Liver (tissue), 8 donors: ENCODE measurements at regions not wholly inside any gene's neighbourhood (a gene's known extent, or its start where the extent isn't known, plus 50 kb on each side); places are given as distances from the start of the nearest gene placed in this dataset.

ENCODE experiments used
- DNase-seq: peaks from one replicate; pipeline ENCODE4 v3.0.0-alpha.2; 2017; ENCODE audit warnings: low spot score
- H3K27ac ChIP-seq, 2 donors: one replicate each; pipeline ENCODE4 v1.7.0; 2013; ENCODE audit warnings: inconsistent platforms in 2 of 2, low read length in 2 of 2, control low read depth in 1 of 2, low read depth in 1 of 2, mild to moderate bottlenecking in 1 of 2
- H3K27me3 ChIP-seq, 4 donors: one replicate each; pipeline versions ENCODE4 v1.6.1 to v1.7.0; 2013; ENCODE audit warnings: low read length in 3 of 4, inconsistent platforms in 1 of 4, mild to moderate bottlenecking in 1 of 4, moderate library complexity in 1 of 4; ENCODE audit not compliant: control insufficient read depth in 4 of 4, insufficient read depth in 4 of 4
- H3K36me3 ChIP-seq, 4 donors: one replicate each; pipeline versions ENCODE4 v1.6.1 to v1.7.0; 2013; ENCODE audit warnings: low read length in 3 of 4, mild to moderate bottlenecking in 3 of 4, low read depth in 1 of 4, moderate library complexity in 1 of 4; ENCODE audit not compliant: control insufficient read depth in 4 of 4, insufficient read depth in 3 of 4
- H3K4me1 ChIP-seq, 4 donors: one replicate each; pipeline versions ENCODE4 v1.6.1 to v1.7.0; 2013; ENCODE audit warnings: low read length in 3 of 4, mild to moderate bottlenecking in 3 of 4, moderate library complexity in 1 of 4; ENCODE audit not compliant: control insufficient read depth in 4 of 4, insufficient read depth in 4 of 4
- H3K4me3 ChIP-seq, 3 donors: one replicate each; pipeline versions ENCODE4 v1.6.1 to v1.7.0; 2013; ENCODE audit warnings: low read length in 3 of 3, control low read depth in 1 of 3, low read depth in 1 of 3, mild to moderate bottlenecking in 1 of 3
- H3K9ac ChIP-seq, 2 donors: one replicate each; pipeline ENCODE4 v1.7.0; 2013; ENCODE audit warnings: low read length in 2 of 2, mild to moderate bottlenecking in 2 of 2, moderate library complexity in 2 of 2, control low read depth in 1 of 2, low read depth in 1 of 2
- H3K9me3 ChIP-seq, 4 donors: one replicate each; pipeline versions ENCODE4 v1.6.1 to v1.7.0; 2013; ENCODE audit warnings: low read length in 3 of 4; ENCODE audit not compliant: control insufficient read depth in 4 of 4
- ATF3 ChIP-seq: IDR thresholded peaks from 2 replicates; pipeline ENCODE4 v1.6.1; 2016; ENCODE audit warnings: antibody characterized with exemption
- EGR1 ChIP-seq, 2 donors: IDR thresholded peaks; 2 replicates each; pipeline ENCODE4 v1.6.1; 2016 to 2018; ENCODE audit warnings: antibody characterized with exemption in 2 of 2, low read depth in 2 of 2
- FOXA1 ChIP-seq: IDR thresholded peaks from 2 replicates; pipeline ENCODE4 v1.6.1; 2016; ENCODE audit warnings: antibody characterized with exemption
- FOXA2 ChIP-seq: IDR thresholded peaks from 2 replicates; pipeline ENCODE4 v1.6.1; 2016; ENCODE audit warnings: antibody characterized with exemption
- GABPA ChIP-seq, 2 donors: IDR thresholded peaks in 1 of 2; conservative IDR thresholded peaks in 1 of 2; 2 replicates each; pipeline ENCODE4 v1.6.1; 2016; ENCODE audit warnings: antibody characterized with exemption in 2 of 2, mild to moderate bottlenecking in 1 of 2, moderate library complexity in 1 of 2
- JUND ChIP-seq, 2 donors: IDR thresholded peaks; 2 replicates each; pipeline ENCODE4 v1.6.1; 2016; ENCODE audit warnings: antibody characterized with exemption in 2 of 2
- NR2F2 ChIP-seq: IDR thresholded peaks from 2 replicates; pipeline ENCODE4 v1.6.1; 2016; ENCODE audit warnings: antibody characterized with exemption
- REST ChIP-seq: IDR thresholded peaks from 2 replicates; pipeline ENCODE4 v1.6.1; 2016; ENCODE audit warnings: antibody characterized with exemption, mild to moderate bottlenecking
- RXRA ChIP-seq, 2 donors: IDR thresholded peaks; 2 replicates each; pipeline ENCODE4 v1.6.1; 2017 to 2018; ENCODE audit warnings: antibody characterized with exemption in 2 of 2, mild to moderate bottlenecking in 1 of 2
- SP1 ChIP-seq: IDR thresholded peaks from 2 replicates; pipeline ENCODE4 v1.6.1; 2018; ENCODE audit warnings: antibody characterized with exemption, mild to moderate bottlenecking
- YY1 ChIP-seq: IDR thresholded peaks from 2 replicates; pipeline ENCODE4 v1.6.1; 2016; ENCODE audit warnings: antibody characterized with exemption, mild to moderate bottlenecking
- WGBS: extraction: QIAGEN DNeasy Blood & Tissue Kit; methylation state at CpG from one replicate; pipeline ENCODE4 v1.1.7; 2013; 5-methylcytosine and 5-hydroxymethylcytosine counted together
- TF ChIP-seq, protein P1 (sequence below): IDR thresholded peaks from 2 replicates; pipeline ENCODE4 v1.6.1; 2016; ENCODE audit warnings: antibody characterized with exemption
- TF ChIP-seq, protein P2 (sequence below): fragments of 150-350 bp; IDR thresholded peaks from 2 replicates; pipeline ENCODE4 v1.5.1; 2017; ENCODE audit warnings: improper control_type of control experiment, low read depth, low read length; ENCODE audit not compliant: missing input control
- TF ChIP-seq, protein P3 (sequence below): IDR thresholded peaks from 2 replicates; pipeline ENCODE4 v1.6.1; 2016; ENCODE audit warnings: antibody characterized with exemption
- donor health status: healthy.
- donor health status: healthy.
- donor health status: healthy.
- donor health status: healthy.
- donor health status: healthy.

- Histone ChIP-seq H3K9me3 (no peaks in the 10 kb centered on the region), H3K9ac (no peak overlapping the region), H3K36me3 (no peaks in the 10 kb centered on the region), H3K4me1 (no peaks in the 10 kb centered on the region), H3K27me3 (peaks cover 0 to 4% (median 2%) of the 10 kb centered on the region in 4 donors), H3K27ac (no peak overlapping the region), H3K4me3 (no peak overlapping the region)
- WGBS, result 67% methylated on average over 12 of the region's 12 CpGs
- DNase-seq, result no peak
- no peak for TF ChIP-seq FOXA2
- no peak for TF ChIP-seq EGR1 (IDR thresholded peaks at IDR 0.05; ENCODE audit: low read depth in 2 of 2)
- TF ChIP-seq YY1, result no peak
- TF ChIP-seq, protein P1, sequence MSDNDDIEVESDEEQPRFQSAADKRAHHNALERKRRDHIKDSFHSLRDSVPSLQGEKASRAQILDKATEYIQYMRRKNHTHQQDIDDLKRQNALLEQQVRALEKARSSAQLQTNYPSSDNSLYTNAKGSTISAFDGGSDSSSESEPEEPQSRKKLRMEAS, result no peak
- TF ChIP-seq REST, result no peak
- TF ChIP-seq RXRA (IDR thresholded peaks at IDR 0.05), result no peak
- no peak for TF ChIP-seq GABPA (IDR thresholded peaks at IDR 0.05 in 1 of 2, conservative IDR thresholded peaks at IDR 0.05 in 1 of 2)
- TF ChIP-seq FOXA1, result no peak
- TF ChIP-seq, protein P2, sequence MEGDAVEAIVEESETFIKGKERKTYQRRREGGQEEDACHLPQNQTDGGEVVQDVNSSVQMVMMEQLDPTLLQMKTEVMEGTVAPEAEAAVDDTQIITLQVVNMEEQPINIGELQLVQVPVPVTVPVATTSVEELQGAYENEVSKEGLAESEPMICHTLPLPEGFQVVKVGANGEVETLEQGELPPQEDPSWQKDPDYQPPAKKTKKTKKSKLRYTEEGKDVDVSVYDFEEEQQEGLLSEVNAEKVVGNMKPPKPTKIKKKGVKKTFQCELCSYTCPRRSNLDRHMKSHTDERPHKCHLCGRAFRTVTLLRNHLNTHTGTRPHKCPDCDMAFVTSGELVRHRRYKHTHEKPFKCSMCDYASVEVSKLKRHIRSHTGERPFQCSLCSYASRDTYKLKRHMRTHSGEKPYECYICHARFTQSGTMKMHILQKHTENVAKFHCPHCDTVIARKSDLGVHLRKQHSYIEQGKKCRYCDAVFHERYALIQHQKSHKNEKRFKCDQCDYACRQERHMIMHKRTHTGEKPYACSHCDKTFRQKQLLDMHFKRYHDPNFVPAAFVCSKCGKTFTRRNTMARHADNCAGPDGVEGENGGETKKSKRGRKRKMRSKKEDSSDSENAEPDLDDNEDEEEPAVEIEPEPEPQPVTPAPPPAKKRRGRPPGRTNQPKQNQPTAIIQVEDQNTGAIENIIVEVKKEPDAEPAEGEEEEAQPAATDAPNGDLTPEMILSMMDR, result no peak
- TF ChIP-seq SP1, result no peak
Observed at GRCh38 chr4:181503687-181504390, 739.4 kb upstream of the TENM3 start.

GRCh38 chr4:181504924-181505323 is 738.3 kb upstream of the TENM3 start:
- Histone ChIP-seq H3K9ac (no peak overlapping the region), H3K4me1 (no peaks in the 10 kb centered on the region), H3K27ac (no peak overlapping the region), H3K27me3 (peaks cover 0 to 3% (median 0%) of the 10 kb centered on the region in 4 donors), H3K9me3 (no peaks in the 10 kb centered on the region), H3K36me3 (no peaks in the 10 kb centered on the region), H3K4me3 (no peak overlapping the region)
- WGBS, result 70% methylated on average over 6 of the region's 6 CpGs
- TF ChIP-seq NR2F2 (no peak), GABPA (IDR thresholded peaks at IDR 0.05 in 1 of 2, conservative IDR thresholded peaks at IDR 0.05 in 1 of 2) (no peak), ATF3 (no peak), SP1 (no peak), REST (no peak), JUND (IDR thresholded peaks at IDR 0.05) (no peak), FOXA2 (no peak)
- TF ChIP-seq, protein P2, result no peak
- TF ChIP-seq, protein P1, result no peak
- TF ChIP-seq, protein P3, sequence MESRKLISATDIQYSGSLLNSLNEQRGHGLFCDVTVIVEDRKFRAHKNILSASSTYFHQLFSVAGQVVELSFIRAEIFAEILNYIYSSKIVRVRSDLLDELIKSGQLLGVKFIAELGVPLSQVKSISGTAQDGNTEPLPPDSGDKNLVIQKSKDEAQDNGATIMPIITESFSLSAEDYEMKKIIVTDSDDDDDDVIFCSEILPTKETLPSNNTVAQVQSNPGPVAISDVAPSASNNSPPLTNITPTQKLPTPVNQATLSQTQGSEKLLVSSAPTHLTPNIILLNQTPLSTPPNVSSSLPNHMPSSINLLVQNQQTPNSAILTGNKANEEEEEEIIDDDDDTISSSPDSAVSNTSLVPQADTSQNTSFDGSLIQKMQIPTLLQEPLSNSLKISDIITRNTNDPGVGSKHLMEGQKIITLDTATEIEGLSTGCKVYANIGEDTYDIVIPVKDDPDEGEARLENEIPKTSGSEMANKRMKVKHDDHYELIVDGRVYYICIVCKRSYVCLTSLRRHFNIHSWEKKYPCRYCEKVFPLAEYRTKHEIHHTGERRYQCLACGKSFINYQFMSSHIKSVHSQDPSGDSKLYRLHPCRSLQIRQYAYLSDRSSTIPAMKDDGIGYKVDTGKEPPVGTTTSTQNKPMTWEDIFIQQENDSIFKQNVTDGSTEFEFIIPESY, result no peak
- DNase-seq, result no peak
